Body of pancreas (tissue), 4 donors: ENCODE measurements at regions not wholly inside any gene's neighbourhood (a gene's known extent, or its start where the extent isn't known, plus 50 kb on each side); places are given as distances from the start of the nearest gene placed in this dataset.

Experiments
- ATAC-seq: fragments of 150-250 bp; one replicate; pipeline ENCODE4 v1.9.1; 2016
- DNase-seq, 4 donors: peaks; one replicate each; pipeline ENCODE4 v3.0.0-alpha.2; 2019
- H3K27ac ChIP-seq, 4 donors: fragments of 200-600 bp; sonication (generic); 1 replicate in 3 of 4; 2 replicates in 1 of 4; pipeline versions ENCODE4 v1.5.1 to v1.6.1; 2016 to 2019; ENCODE audit warnings: mild to moderate bottlenecking in 1 of 4, mixed read lengths in 1 of 4, moderate library complexity in 1 of 4
- H3K27me3 ChIP-seq, 2 donors: fragments of 200-600 bp; sonication (generic); one replicate each; pipeline ENCODE4 v1.6.0; 2016; ENCODE audit warnings: mild to moderate bottlenecking in 1 of 2
- H3K36me3 ChIP-seq, 2 donors: fragments of 200-600 bp; sonication (generic); replicated peaks in 1 of 2; 2 replicates each; pipeline ENCODE4 v1.5.1; 2016; ENCODE audit warnings: low read depth in 2 of 2; ENCODE audit not compliant: insufficient read depth in 1 of 2
- H3K4me1 ChIP-seq: fragments of 200-600 bp; sonication (generic); one replicate; pipeline ENCODE4 v1.6.0; 2016
- H3K4me3 ChIP-seq, 2 donors: fragments of 200-600 bp; sonication (generic); 1 replicate in 1 of 2; 2 replicates in 1 of 2; pipeline ENCODE4 v1.5.1; 2016 to 2019
- H3K9me3 ChIP-seq, 3 donors: fragments of 200-600 bp; sonication (generic); 1 replicate in 2 of 3; 2 replicates in 1 of 3; pipeline ENCODE4 v1.5.1; 2016
- CTCF ChIP-seq, 7 experiments: fragments of 450-650 bp in 4 of 7; fragments of 200-600 bp in 3 of 7; sonication (generic) in 3 of 7; IDR thresholded peaks; one replicate each; pipeline ENCODE4 v1.5.1; 2016 to 2019; ENCODE audit warnings: antibody characterized with exemption in 7 of 7
- POLR2A ChIP-seq, 3 donors: fragments of 450-650 bp; IDR thresholded peaks; one replicate each; pipeline ENCODE4 v1.6.1; 2016; ENCODE audit warnings: antibody characterized with exemption in 3 of 3, mild to moderate bottlenecking in 2 of 3
- WGBS, 2 donors: methylation state at CpG; one replicate each; pipeline ENCODE4 v1.1.5; 2017; 5-methylcytosine and 5-hydroxymethylcytosine counted together
- intact Hi-C: fragments of 100-400 bp; cut with DNase I; formaldehyde crosslinking; loops from one replicate; pipeline ENCODE4 v1.15.1; 2023

- no peak overlapping the region for H3K27ac ChIP-seq
- no peaks in the 10 kb centered on the region for H3K36me3 ChIP-seq
- no peak overlapping the region for H3K4me3 ChIP-seq
- no peaks in the 10 kb centered on the region for H3K4me1 ChIP-seq
- intact Hi-C loops: no loop called here
- H3K9me3 ChIP-seq: no peaks in the 10 kb centered on the region
- no peak for TF ChIP-seq CTCF (IDR thresholded peaks at IDR 0.05)
- TF ChIP-seq POLR2A (IDR thresholded peaks at IDR 0.05): no peak
- ATAC-seq (no peak), DNase-seq (no peak)
- H3K27me3 ChIP-seq: no peaks in the 10 kb centered on the region
These were observed 318.6 kb upstream of the PTCHD4 start for GRCh38 chr6:48429610-48430009.

- no peak for DNase-seq
These were observed 318.0 kb upstream of the PTCHD4 start for GRCh38 chr6:48429021-48429420.

GRCh38 chr6:48426636-48427035, 315.6 kb upstream of the PTCHD4 start:
- H3K4me1 ChIP-seq: no peaks in the 10 kb centered on the region
- WGBS, 2 donors: 52 to 62% methylated on average over 3 of the region's 3 CpGs
- H3K4me3 ChIP-seq: no peak overlapping the region
- intact Hi-C loops: no loop called here
- H3K36me3 ChIP-seq: no peaks in the 10 kb centered on the region
- DNase-seq (no peak), ATAC-seq (no peak)
- no peak overlapping the region for H3K27ac ChIP-seq
- H3K9me3 ChIP-seq: no peaks in the 10 kb centered on the region
- no peaks in the 10 kb centered on the region for H3K27me3 ChIP-seq
- no peak for TF ChIP-seq POLR2A (IDR thresholded peaks at IDR 0.05)
- no peak for TF ChIP-seq CTCF (IDR thresholded peaks at IDR 0.05)

More at GRCh38 chr6:48429021-48429420, 318.0 kb upstream of the PTCHD4 start:
- Histone ChIP-seq H3K4me1 (no peaks in the 10 kb centered on the region), H3K36me3 (no peaks in the 10 kb centered on the region), H3K9me3 (no peaks in the 10 kb centered on the region), H3K27me3 (no peaks in the 10 kb centered on the region), H3K4me3 (no peak overlapping the region), H3K27ac (no peak overlapping the region)
- ATAC-seq: no peak
- TF ChIP-seq CTCF (IDR thresholded peaks at IDR 0.05) (no peak), POLR2A (IDR thresholded peaks at IDR 0.05) (no peak)
- intact Hi-C loops: no loop called here

GRCh38 chr6:48423640-48424365, 312.8 kb upstream of the PTCHD4 start:
- TF ChIP-seq CTCF (IDR thresholded peaks at IDR 0.05): no peak
- no peak for TF ChIP-seq POLR2A (IDR thresholded peaks at IDR 0.05)
- WGBS, 2 donors: 42 to 48% methylated on average over 1 of the region's 1 CpG

GRCh38 chr6:48419992-48420391, 309.0 kb upstream of the PTCHD4 start:
- TF ChIP-seq CTCF (IDR thresholded peaks at IDR 0.05) (no peak), POLR2A (IDR thresholded peaks at IDR 0.05) (no peak)
- H3K4me3 ChIP-seq: no peak overlapping the region
- H3K9me3 ChIP-seq: no peaks in the 10 kb centered on the region
- WGBS, 2 donors: 29 to 30% methylated on average over 1 of the region's 1 CpG
- ATAC-seq (no peak), DNase-seq (no peak)
- intact Hi-C loops: no loop called here
- H3K27me3 ChIP-seq: no peaks in the 10 kb centered on the region
- no peaks in the 10 kb centered on the region for H3K36me3 ChIP-seq
- H3K27ac ChIP-seq: no peak overlapping the region
- H3K4me1 ChIP-seq: no peaks in the 10 kb centered on the region

More at GRCh38 chr6:48423640-48424365, 312.8 kb upstream of the PTCHD4 start:
- H3K27me3 ChIP-seq: no peaks in the 10 kb centered on the region
- DNase-seq (no peak), ATAC-seq (no peak)
- H3K4me3 ChIP-seq: no peak overlapping the region
- H3K4me1 ChIP-seq: no peaks in the 10 kb centered on the region
- no peak overlapping the region for H3K27ac ChIP-seq
- intact Hi-C loops: no loop called here
- H3K9me3 ChIP-seq: no peaks in the 10 kb centered on the region
- H3K36me3 ChIP-seq: no peaks in the 10 kb centered on the region
